ENCODE measurements at regions not wholly inside any gene's neighbourhood (a gene's known extent, or its start where the extent isn't known, plus 50 kb on each side); places are given as distances from the start of the nearest gene placed in this dataset.

DNA sequence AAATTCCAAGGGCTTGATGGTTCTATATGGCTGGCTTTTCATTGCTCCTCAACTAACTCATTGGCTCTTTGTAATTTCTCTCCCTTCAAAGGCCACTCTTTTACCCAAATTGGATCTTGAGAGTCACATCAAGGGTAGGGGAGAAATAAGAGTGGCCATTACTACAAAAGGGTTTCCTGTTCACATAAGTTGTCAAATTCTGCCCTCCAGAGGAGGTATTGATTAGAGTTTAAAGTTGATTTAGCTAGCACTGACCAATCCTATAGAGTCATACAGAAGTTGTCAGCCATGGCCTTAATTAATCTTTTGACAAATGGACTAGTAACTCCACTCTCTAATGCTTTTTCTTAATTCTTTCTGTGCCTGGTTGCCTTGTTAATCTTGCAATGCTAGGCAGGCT is 336.0 kb downstream of the RPS4Y2 start:
- TF ChIP-seq, protein P1, sequence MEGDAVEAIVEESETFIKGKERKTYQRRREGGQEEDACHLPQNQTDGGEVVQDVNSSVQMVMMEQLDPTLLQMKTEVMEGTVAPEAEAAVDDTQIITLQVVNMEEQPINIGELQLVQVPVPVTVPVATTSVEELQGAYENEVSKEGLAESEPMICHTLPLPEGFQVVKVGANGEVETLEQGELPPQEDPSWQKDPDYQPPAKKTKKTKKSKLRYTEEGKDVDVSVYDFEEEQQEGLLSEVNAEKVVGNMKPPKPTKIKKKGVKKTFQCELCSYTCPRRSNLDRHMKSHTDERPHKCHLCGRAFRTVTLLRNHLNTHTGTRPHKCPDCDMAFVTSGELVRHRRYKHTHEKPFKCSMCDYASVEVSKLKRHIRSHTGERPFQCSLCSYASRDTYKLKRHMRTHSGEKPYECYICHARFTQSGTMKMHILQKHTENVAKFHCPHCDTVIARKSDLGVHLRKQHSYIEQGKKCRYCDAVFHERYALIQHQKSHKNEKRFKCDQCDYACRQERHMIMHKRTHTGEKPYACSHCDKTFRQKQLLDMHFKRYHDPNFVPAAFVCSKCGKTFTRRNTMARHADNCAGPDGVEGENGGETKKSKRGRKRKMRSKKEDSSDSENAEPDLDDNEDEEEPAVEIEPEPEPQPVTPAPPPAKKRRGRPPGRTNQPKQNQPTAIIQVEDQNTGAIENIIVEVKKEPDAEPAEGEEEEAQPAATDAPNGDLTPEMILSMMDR (IDR thresholded peaks at IDR 0.05; ENCODE audit: borderline replicate concordance, control extremely low read depth, extremely low read depth, insufficient read depth, missing control alignments) = no peak
- in situ Hi-C loops (cut with MboI; ENCODE audit: low sequenced_read_pairs, unreplicated experiment) = no loop called here
- no peak for DNase-seq (ENCODE audit: low spot score)

DNA sequence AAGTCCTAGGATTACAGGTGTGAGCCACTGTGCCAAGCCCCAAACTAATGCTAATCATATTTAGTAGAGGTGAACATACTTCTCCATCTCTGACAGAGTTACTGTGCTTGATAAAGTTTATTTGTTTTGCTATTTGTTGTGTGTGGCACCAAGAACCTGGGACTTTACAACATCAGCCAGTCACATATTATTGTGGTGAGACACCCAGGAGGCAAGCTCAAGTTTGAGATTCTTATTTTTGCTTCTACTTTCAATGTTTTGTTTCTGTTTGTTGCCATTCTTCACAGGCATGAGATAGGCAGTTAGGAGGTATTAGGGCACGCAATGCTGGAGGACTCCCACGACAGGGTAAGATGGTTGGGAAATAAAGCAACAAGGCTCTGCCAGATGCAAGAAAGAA is 346.6 kb downstream of the RPS4Y2 start:
- DNase-seq (ENCODE audit: low spot score) = no peak
- in situ Hi-C loops (cut with MboI; ENCODE audit: low sequenced_read_pairs, unreplicated experiment) = no loop called here
- TF ChIP-seq, protein P1 (IDR thresholded peaks at IDR 0.05; ENCODE audit: borderline replicate concordance, control extremely low read depth, extremely low read depth, insufficient read depth, missing control alignments) = no peak

- in situ Hi-C loops (cut with MboI; ENCODE audit: low sequenced_read_pairs, unreplicated experiment) = no loop called here
- TF ChIP-seq, protein P1 (IDR thresholded peaks at IDR 0.05; ENCODE audit: borderline replicate concordance, control extremely low read depth, extremely low read depth, insufficient read depth, missing control alignments) = no peak
- DNase-seq (ENCODE audit: low spot score) = no peak
These were observed 348.0 kb downstream of the RPS4Y2 start for GRCh38 chrY:21103885-21104284.

DNA sequence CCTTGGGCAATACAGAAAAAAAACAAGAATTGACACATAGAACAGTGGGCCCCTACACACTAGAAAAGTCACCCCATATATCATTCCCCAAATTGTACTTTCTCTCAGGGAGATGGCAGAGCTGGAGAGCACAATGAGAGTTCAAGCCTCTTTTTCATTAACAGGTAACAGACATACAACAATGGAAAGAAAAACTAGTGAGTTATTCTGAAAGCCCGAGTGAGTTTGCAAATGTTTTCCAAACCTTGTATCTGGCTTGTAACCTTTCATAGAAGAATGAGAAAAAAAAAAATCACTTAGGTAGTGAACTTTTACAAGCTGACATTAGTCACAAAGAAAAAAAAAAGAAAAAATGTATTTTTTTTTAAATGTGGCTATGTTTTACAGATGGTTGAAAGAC is 349.6 kb downstream of the RPS4Y2 start:
- in situ Hi-C loops (cut with MboI; ENCODE audit: low sequenced_read_pairs, unreplicated experiment) = no loop called here
- no peak for DNase-seq (ENCODE audit: low spot score)
- TF ChIP-seq, protein P1 (IDR thresholded peaks at IDR 0.05; ENCODE audit: borderline replicate concordance, control extremely low read depth, extremely low read depth, insufficient read depth, missing control alignments) = no peak

DNA sequence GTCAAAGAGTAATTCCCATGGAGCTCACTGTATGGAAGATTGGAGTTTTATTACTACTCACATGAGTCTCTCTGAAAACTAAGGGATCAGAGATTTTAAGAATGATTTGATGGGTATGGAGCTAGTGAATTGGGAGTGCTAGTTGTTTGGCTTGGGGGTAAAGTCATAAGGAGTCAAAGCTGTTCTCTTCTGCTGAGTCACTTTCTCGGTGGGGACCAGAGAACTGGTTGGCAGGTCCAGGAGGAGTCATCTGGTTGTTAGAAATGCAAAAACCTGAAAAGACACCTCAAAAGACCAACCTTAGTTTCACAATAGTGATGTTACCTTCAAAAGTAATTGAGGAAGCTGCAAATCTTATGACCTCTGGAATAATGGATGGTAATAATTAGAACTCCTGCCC is 355.4 kb downstream of the RPS4Y2 start:
- TF ChIP-seq, protein P1 (IDR thresholded peaks at IDR 0.05; ENCODE audit: borderline replicate concordance, control extremely low read depth, extremely low read depth, insufficient read depth, missing control alignments) = no peak
- in situ Hi-C loops (cut with MboI; ENCODE audit: low sequenced_read_pairs, unreplicated experiment) = no loop called here

DNA sequence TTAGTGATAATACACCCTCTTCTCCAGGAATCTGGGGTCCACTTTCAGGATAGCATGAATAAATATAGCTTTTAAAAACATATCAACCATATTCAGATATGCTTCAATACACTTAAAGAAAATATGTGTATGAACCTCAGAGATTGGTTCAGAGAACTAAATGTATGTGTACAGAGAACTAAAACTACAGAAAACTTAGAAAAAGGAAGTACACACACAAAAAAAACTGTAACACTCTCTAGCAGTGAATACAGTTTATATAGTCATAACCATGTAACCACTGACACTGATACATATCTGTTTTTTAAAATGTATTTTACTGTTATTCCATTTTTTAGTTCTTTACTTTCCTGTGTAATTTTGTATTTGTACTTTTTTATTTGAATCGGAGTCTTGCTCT is 365.2 kb downstream of the RPS4Y2 start:
- TF ChIP-seq, protein P1 (IDR thresholded peaks at IDR 0.05; ENCODE audit: borderline replicate concordance, control extremely low read depth, extremely low read depth, insufficient read depth, missing control alignments) = no peak
- DNase-seq (ENCODE audit: low spot score) = no peak
- in situ Hi-C loops (cut with MboI; ENCODE audit: low sequenced_read_pairs, unreplicated experiment) = no loop called here

More for the DNA sequence above, 355.4 kb downstream of the RPS4Y2 start:
- no peak for DNase-seq (ENCODE audit: low spot score)

DNA sequence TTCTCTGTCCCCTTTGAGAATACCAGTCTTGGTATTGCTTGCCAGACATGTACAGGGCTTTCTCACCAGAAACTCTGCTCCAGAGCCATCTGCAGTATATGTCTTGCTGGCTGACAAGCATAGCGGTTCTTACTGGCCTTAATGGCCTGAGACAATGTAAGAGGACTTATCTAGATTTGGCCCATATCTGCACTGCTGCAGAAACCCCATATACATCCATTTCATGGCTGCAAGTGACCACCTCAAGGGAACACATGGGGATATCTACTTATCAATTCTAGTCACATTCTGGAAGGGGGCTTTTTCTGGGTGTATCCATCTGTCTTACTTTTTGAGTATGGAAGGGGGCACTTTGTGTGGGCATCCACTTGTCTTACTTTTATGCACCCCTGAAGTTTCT is 375.5 kb upstream of the RBMY1B start:
- in situ Hi-C loops (cut with MboI; ENCODE audit: low sequenced_read_pairs, unreplicated experiment) = no loop called here
- DNase-seq (ENCODE audit: low spot score) = no peak
- TF ChIP-seq, protein P1 (IDR thresholded peaks at IDR 0.05; ENCODE audit: borderline replicate concordance, control extremely low read depth, extremely low read depth, insufficient read depth, missing control alignments) = no peak
